ENCODE measurements at regions not wholly inside any gene's neighbourhood (a gene's known extent, or its start where the extent isn't known, plus 50 kb on each side); places are given as distances from the start of the nearest gene placed in this dataset.

DNA sequence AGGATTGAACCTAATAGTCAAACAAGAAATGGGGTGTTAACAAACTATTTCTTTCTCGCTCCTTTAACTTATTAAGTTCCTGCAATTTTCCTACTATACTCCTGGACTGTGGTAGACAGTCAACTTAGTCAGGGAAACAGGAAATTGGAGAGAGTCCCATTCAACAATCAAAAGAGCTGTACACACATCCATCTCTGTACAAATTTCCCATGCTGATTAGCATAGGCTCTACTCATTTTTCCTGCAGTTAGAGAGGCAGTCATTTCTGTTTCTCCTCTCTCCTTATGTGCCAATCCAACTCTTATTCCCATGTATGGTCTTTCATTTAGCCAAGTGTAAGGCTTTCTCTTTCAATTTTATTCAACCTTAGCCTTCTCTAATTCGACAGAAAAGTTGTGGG is 1168.5 kb upstream of the FLRT2 start:
- H3K4me3 Mint-ChIP-seq, result no peak overlapping the region
- H3K36me3 Mint-ChIP-seq (ENCODE audit: low read depth), result peaks cover 3% of the 10 kb centered on the region
- peaks cover 11% of the 10 kb centered on the region for H3K9me3 Mint-ChIP-seq
- TF ChIP-seq, protein P1, sequence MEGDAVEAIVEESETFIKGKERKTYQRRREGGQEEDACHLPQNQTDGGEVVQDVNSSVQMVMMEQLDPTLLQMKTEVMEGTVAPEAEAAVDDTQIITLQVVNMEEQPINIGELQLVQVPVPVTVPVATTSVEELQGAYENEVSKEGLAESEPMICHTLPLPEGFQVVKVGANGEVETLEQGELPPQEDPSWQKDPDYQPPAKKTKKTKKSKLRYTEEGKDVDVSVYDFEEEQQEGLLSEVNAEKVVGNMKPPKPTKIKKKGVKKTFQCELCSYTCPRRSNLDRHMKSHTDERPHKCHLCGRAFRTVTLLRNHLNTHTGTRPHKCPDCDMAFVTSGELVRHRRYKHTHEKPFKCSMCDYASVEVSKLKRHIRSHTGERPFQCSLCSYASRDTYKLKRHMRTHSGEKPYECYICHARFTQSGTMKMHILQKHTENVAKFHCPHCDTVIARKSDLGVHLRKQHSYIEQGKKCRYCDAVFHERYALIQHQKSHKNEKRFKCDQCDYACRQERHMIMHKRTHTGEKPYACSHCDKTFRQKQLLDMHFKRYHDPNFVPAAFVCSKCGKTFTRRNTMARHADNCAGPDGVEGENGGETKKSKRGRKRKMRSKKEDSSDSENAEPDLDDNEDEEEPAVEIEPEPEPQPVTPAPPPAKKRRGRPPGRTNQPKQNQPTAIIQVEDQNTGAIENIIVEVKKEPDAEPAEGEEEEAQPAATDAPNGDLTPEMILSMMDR (IDR thresholded peaks at IDR 0.05; ENCODE audit: unreplicated experiment in 3 of 3), result no peak
- no peak overlapping the region for H3K27ac Mint-ChIP-seq
- H3K4me1 Mint-ChIP-seq, result no peaks in the 10 kb centered on the region
- H3K27me3 Mint-ChIP-seq (ENCODE audit: low read depth), result no peaks in the 10 kb centered on the region

GRCh38 chr14:84375235-84375634 is 1154.7 kb upstream of the FLRT2 start:
- Mint-ChIP-seq H3K36me3 (ENCODE audit: low read depth) (no peaks in the 10 kb centered on the region), H3K9me3 (no peaks in the 10 kb centered on the region), H3K27ac (no peak overlapping the region)

DNA sequence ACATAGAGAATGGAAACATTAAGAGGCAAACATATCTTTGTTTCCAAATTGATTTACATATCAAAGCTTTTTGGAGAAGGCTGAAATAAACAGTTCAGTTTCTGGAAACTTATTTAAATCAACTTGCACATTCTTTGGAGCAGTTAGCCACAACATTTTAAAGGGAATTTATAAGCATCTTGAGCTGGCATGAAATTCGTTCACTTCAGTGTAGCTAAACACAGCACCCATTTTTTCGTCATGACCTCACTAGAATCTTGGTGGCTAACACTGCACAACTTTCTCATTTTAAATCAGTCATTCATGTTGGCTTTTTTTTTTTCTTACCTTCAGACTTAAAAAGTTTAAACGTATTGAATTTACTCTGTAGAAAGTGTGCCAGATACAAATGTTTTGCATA is 1139.9 kb upstream of the FLRT2 start:
- H3K4me3 Mint-ChIP-seq, result no peak overlapping the region
- TF ChIP-seq, protein P1 (IDR thresholded peaks at IDR 0.05; ENCODE audit: unreplicated experiment in 3 of 3), result no peak
- peaks cover 2% of the 10 kb centered on the region for H3K9me3 Mint-ChIP-seq
- no peaks in the 10 kb centered on the region for H3K36me3 Mint-ChIP-seq (ENCODE audit: low read depth)
- H3K4me1 Mint-ChIP-seq, result no peaks in the 10 kb centered on the region
- no peak overlapping the region for H3K27ac Mint-ChIP-seq
- no peaks in the 10 kb centered on the region for H3K27me3 Mint-ChIP-seq (ENCODE audit: low read depth)

More at GRCh38 chr14:84375235-84375634, 1154.7 kb upstream of the FLRT2 start:
- Mint-ChIP-seq H3K27me3 (ENCODE audit: low read depth) (no peaks in the 10 kb centered on the region), H3K4me1 (no peaks in the 10 kb centered on the region), H3K4me3 (no peak overlapping the region)
- TF ChIP-seq, protein P1 (IDR thresholded peaks at IDR 0.05; ENCODE audit: unreplicated experiment in 3 of 3), result no peak

- no peaks in the 10 kb centered on the region for H3K27me3 Mint-ChIP-seq (ENCODE audit: low read depth)
- H3K27ac Mint-ChIP-seq, result no peak overlapping the region
- no peak overlapping the region for H3K4me3 Mint-ChIP-seq
- no peaks in the 10 kb centered on the region for H3K36me3 Mint-ChIP-seq (ENCODE audit: low read depth)
- H3K4me1 Mint-ChIP-seq, result no peaks in the 10 kb centered on the region
- TF ChIP-seq, protein P1 (IDR thresholded peaks at IDR 0.05; ENCODE audit: unreplicated experiment in 3 of 3), result no peak
- peaks cover 5% of the 10 kb centered on the region for H3K9me3 Mint-ChIP-seq
Measured at GRCh38 chr14:84397631-84398030, 1132.3 kb upstream of the FLRT2 start.

- Mint-ChIP-seq H3K36me3 (ENCODE audit: low read depth) (no peaks in the 10 kb centered on the region), H3K9me3 (peaks cover 5% of the 10 kb centered on the region)
Measured at GRCh38 chr14:84399296-84399910, 1130.5 kb upstream of the FLRT2 start.

DNA sequence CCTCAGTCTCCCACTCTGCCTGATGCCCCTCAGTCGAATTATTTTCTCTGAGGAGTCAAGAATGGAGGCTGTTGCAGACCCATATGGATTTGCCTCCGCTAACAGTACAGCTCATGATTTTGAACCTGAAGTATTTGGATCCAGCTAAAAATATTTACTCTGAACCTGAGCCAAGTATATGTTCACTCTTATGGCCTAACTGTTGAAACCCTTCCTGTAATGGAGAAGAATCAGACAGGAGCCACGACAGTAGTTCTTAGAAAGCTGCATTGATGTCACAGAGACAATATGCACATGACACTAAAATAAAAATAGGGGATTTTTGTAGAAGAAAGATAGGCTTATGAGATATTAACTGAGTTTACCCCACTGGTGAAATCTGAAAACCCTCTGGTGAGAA is 1128.3 kb upstream of the FLRT2 start:
- H3K4me3 Mint-ChIP-seq, result no peak overlapping the region
- H3K9me3 Mint-ChIP-seq, result peaks cover 5% of the 10 kb centered on the region
- H3K27ac Mint-ChIP-seq, result no peak overlapping the region
- H3K27me3 Mint-ChIP-seq (ENCODE audit: low read depth), result no peaks in the 10 kb centered on the region
- no peaks in the 10 kb centered on the region for H3K36me3 Mint-ChIP-seq (ENCODE audit: low read depth)
- H3K4me1 Mint-ChIP-seq, result peaks cover 5% of the 10 kb centered on the region
- TF ChIP-seq, protein P1 (IDR thresholded peaks at IDR 0.05; ENCODE audit: unreplicated experiment in 3 of 3), result no peak

More at GRCh38 chr14:84399296-84399910, 1130.5 kb upstream of the FLRT2 start:
- Mint-ChIP-seq H3K27ac (no peak overlapping the region), H3K4me3 (no peak overlapping the region), H3K4me1 (peaks cover 5% of the 10 kb centered on the region), H3K27me3 (ENCODE audit: low read depth) (no peaks in the 10 kb centered on the region)
- TF ChIP-seq, protein P1 (IDR thresholded peaks at IDR 0.05; ENCODE audit: unreplicated experiment in 3 of 3), result no peak
